ENCODE measurements at regions not wholly inside any gene's neighbourhood (a gene's known extent, or its start where the extent isn't known, plus 50 kb on each side); places are given as distances from the start of the nearest gene placed in this dataset.

- no peaks in the 10 kb centered on the region for H3K27me3 ChIP-seq (ENCODE audit: control insufficient read depth in 4 of 4, insufficient read depth in 4 of 4, low read length in 3 of 4)
- no peak for TF ChIP-seq REST (IDR thresholded peaks at IDR 0.05)
- TF ChIP-seq NR2F2 (IDR thresholded peaks at IDR 0.05) = no peak
- TF ChIP-seq JUND (IDR thresholded peaks at IDR 0.05) = no peak
- TF ChIP-seq FOXA1 (IDR thresholded peaks at IDR 0.05) = no peak
- TF ChIP-seq HNF4A (conservative IDR thresholded peaks at IDR 0.05) = peak in 1 of 2 donors; percentile 21
- peak in 1 of 2 donors; percentile 14 for TF ChIP-seq RXRA (IDR thresholded peaks at IDR 0.05)
- no peak for TF ChIP-seq ATF3 (IDR thresholded peaks at IDR 0.05)
- no peak for TF ChIP-seq CTCF (IDR thresholded peaks at IDR 0.05; ENCODE audit: low read depth, low read length, missing input control)
- 38% methylated on average over 2 of the region's 2 CpGs for WGBS
- no peaks in the 10 kb centered on the region for H3K36me3 ChIP-seq (ENCODE audit: control insufficient read depth in 4 of 4, insufficient read depth in 3 of 4, low read depth in 1 of 4, low read length in 3 of 4)
- no peak overlapping the region for H3K9ac ChIP-seq (ENCODE audit: low read depth in 1 of 2, low read length in 2 of 2)
- H3K9me3 ChIP-seq (ENCODE audit: control insufficient read depth in 4 of 4, low read length in 3 of 4) = no peaks in the 10 kb centered on the region
- no peaks in the 10 kb centered on the region for H3K4me1 ChIP-seq (ENCODE audit: control insufficient read depth in 4 of 4, insufficient read depth in 4 of 4, low read length in 3 of 4)
- H3K27ac ChIP-seq (ENCODE audit: low read depth in 1 of 2, low read length in 2 of 2) = no peak overlapping the region
- no peak for DNase-seq (ENCODE audit: low spot score)
- no peak overlapping the region for H3K4me3 ChIP-seq (ENCODE audit: low read depth in 1 of 3, low read length in 3 of 3)
These were observed 166.9 kb upstream of the ATXN7L3B start for GRCh38 chr12:74370608-74371216.

- DNase-seq (ENCODE audit: low spot score) = no peak
- 86% methylated on average over 5 of the region's 5 CpGs for WGBS
These were observed 158.5 kb upstream of the ATXN7L3B start for GRCh38 chr12:74379114-74379513.

More at GRCh38 chr12:74379114-74379513, 158.5 kb upstream of the ATXN7L3B start:
- Histone ChIP-seq H3K9me3 (ENCODE audit: control insufficient read depth in 4 of 4, low read length in 3 of 4) (no peaks in the 10 kb centered on the region), H3K9ac (ENCODE audit: low read depth in 1 of 2, low read length in 2 of 2) (no peak overlapping the region), H3K36me3 (ENCODE audit: control insufficient read depth in 4 of 4, insufficient read depth in 3 of 4, low read depth in 1 of 4, low read length in 3 of 4) (no peaks in the 10 kb centered on the region), H3K4me1 (ENCODE audit: control insufficient read depth in 4 of 4, insufficient read depth in 4 of 4, low read length in 3 of 4) (no peaks in the 10 kb centered on the region), H3K27ac (ENCODE audit: low read depth in 1 of 2, low read length in 2 of 2) (no peak overlapping the region), H3K27me3 (ENCODE audit: control insufficient read depth in 4 of 4, insufficient read depth in 4 of 4, low read length in 3 of 4) (no peaks in the 10 kb centered on the region), H3K4me3 (ENCODE audit: low read depth in 1 of 3, low read length in 3 of 3) (no peak overlapping the region)
- TF ChIP-seq YY1 (IDR thresholded peaks at IDR 0.05) (no peak), TAF1 (conservative IDR thresholded peaks at IDR 0.05) (no peak), REST (IDR thresholded peaks at IDR 0.05) (no peak), ZBTB33 (IDR thresholded peaks at IDR 0.05) (no peak), ATF3 (IDR thresholded peaks at IDR 0.05) (no peak), MAX (IDR thresholded peaks at IDR 0.05) (no peak)
